ENCODE measurements at regions not wholly inside any gene's neighbourhood (a gene's known extent, or its start where the extent isn't known, plus 50 kb on each side); places are given as distances from the start of the nearest gene placed in this dataset.

- no peak for TF ChIP-seq CTCF (IDR thresholded peaks at IDR 0.05)
- TF ChIP-seq POLR2AphosphoS5 (IDR thresholded peaks at IDR 0.05; ENCODE audit: low read depth, low read length) = no peak
- TF ChIP-seq SIN3A (IDR thresholded peaks at IDR 0.05; ENCODE audit: borderline replicate concordance, insufficient read depth, low read depth, low read length) = no peak
- TF ChIP-seq REST (IDR thresholded peaks at IDR 0.05; ENCODE audit: insufficient read depth in 1 of 2, low read depth in 2 of 2, low read length in 1 of 2) = no peak
Measured at GRCh38 chr6:125668071-125668470, 81.4 kb upstream of the HEY2 start.
